Epithelial cell of proximal tubule (primary cell): ENCODE measurements at regions not wholly inside any gene's neighbourhood (a gene's known extent, or its start where the extent isn't known, plus 50 kb on each side); places are given as distances from the start of the nearest gene placed in this dataset.

Experiments
- DNase-seq: peaks from one replicate; pipeline ENCODE4 v3.0.0-alpha.2; 2011; ENCODE audit warnings: low read depth
- H3K4me3 ChIP-seq: 2 replicates; pipeline ENCODE4 v1.5.1; 2011; ENCODE audit warnings: low read depth, mild to moderate bottlenecking, low read length
- CTCF ChIP-seq: conservative IDR thresholded peaks from 2 replicates; pipeline ENCODE4 v1.5.1; 2012; ENCODE audit warnings: low read depth, mild to moderate bottlenecking, low read length

GRCh38 chr2:136214307-136215200, 96.6 kb upstream of the CXCR4 start:
- no peak overlapping the region for H3K4me3 ChIP-seq
- TF ChIP-seq CTCF = no peak
- no peak for DNase-seq

- no peak overlapping the region for H3K4me3 ChIP-seq
- DNase-seq = no peak
- TF ChIP-seq CTCF = no peak
Measured at GRCh38 chr2:136213836-136214235, 95.9 kb upstream of the CXCR4 start.

GRCh38 chr2:136212426-136213378, 94.8 kb upstream of the CXCR4 start:
- DNase-seq = no peak
- no peak overlapping the region for H3K4me3 ChIP-seq
- no peak for TF ChIP-seq CTCF

- H3K4me3 ChIP-seq = no peak overlapping the region
- no peak for TF ChIP-seq CTCF
- DNase-seq = no peak
Measured at GRCh38 chr2:136211701-136212100, 93.8 kb upstream of the CXCR4 start.

GRCh38 chr2:136210822-136211221, 92.9 kb upstream of the CXCR4 start:
- no peak for TF ChIP-seq CTCF
- H3K4me3 ChIP-seq = no peak overlapping the region
- no peak for DNase-seq

- TF ChIP-seq CTCF = no peak
Measured at GRCh38 chr2:136210455-136210805, 92.5 kb upstream of the CXCR4 start.

More at GRCh38 chr2:136210455-136210805, 92.5 kb upstream of the CXCR4 start:
- H3K4me3 ChIP-seq = no peak overlapping the region
- no peak for DNase-seq
